ENCODE measurements at regions not wholly inside any gene's neighbourhood (a gene's known extent, or its start where the extent isn't known, plus 50 kb on each side); places are given as distances from the start of the nearest gene placed in this dataset.

DNA sequence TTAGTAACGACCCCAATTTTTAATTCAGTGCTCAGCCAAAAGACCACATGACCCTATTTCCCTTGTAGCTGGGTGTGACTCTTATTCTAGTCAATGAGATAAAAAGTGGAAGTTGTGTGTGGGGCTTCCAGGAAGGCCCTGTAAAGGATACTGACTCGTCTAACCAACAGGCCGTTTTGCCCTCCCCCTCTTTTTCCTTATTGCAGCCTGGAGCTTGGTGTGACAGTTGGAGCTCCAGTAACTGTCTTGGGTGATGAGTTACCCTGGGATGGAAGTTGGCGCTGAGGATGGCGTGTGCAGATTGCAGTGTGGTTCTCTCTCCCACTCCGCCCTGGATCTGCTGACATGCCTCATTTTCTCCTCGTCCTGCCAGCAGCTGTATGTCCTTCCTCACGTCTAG is 209.3 kb upstream of the PROK2 start:
- H3K27ac ChIP-seq: no peak overlapping the region
- ChIA-PET CTCF (no interaction called here), POLR2A (ENCODE audit: low non-redundant PET) (no interaction called here)
- TF ChIP-seq, protein P1, sequence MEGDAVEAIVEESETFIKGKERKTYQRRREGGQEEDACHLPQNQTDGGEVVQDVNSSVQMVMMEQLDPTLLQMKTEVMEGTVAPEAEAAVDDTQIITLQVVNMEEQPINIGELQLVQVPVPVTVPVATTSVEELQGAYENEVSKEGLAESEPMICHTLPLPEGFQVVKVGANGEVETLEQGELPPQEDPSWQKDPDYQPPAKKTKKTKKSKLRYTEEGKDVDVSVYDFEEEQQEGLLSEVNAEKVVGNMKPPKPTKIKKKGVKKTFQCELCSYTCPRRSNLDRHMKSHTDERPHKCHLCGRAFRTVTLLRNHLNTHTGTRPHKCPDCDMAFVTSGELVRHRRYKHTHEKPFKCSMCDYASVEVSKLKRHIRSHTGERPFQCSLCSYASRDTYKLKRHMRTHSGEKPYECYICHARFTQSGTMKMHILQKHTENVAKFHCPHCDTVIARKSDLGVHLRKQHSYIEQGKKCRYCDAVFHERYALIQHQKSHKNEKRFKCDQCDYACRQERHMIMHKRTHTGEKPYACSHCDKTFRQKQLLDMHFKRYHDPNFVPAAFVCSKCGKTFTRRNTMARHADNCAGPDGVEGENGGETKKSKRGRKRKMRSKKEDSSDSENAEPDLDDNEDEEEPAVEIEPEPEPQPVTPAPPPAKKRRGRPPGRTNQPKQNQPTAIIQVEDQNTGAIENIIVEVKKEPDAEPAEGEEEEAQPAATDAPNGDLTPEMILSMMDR (conservative IDR thresholded peaks at IDR 0.05; ENCODE audit: low read depth): no peak
- DNase-seq (ENCODE audit: low spot score): no peak

DNA sequence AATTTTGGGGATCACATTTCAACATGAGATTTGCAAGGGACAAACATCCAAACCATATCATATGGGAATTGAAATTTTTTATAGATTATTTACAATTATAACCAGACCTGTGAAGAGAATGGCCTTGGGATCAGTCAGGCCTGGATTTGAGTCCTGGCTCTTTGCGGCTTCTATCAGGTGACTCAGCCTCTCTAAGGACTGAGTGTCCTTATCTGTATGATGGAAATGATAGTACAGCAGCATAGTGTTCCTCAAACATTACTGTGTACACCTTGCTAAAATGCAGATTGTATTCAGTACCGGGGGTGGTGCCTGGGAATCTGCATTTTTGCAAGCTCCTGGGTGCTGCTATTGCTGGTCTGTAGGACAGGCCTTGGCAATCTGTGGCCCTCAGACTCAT is 206.7 kb upstream of the PROK2 start:
- ChIA-PET POLR2A (ENCODE audit: low non-redundant PET) (no interaction called here), CTCF (no interaction called here)
- DNase-seq (ENCODE audit: low spot score): no peak
- TF ChIP-seq, protein P1 (conservative IDR thresholded peaks at IDR 0.05; ENCODE audit: low read depth): no peak
- H3K27ac ChIP-seq: no peak overlapping the region

GRCh38 chr3:71991046-71991445 is 206.1 kb upstream of the PROK2 start:
- ChIA-PET POLR2A (ENCODE audit: low non-redundant PET) (no interaction called here), CTCF (interaction anchor here (0.7 kb wide), 1 partner anchor 879 kb away, joined by 4 read pairs; no protein-coding TSS in a partner anchor)
- no peak for DNase-seq (ENCODE audit: low spot score)
- TF ChIP-seq, protein P1 (conservative IDR thresholded peaks at IDR 0.05; ENCODE audit: low read depth): no peak
- H3K27ac ChIP-seq: no peak overlapping the region

DNA sequence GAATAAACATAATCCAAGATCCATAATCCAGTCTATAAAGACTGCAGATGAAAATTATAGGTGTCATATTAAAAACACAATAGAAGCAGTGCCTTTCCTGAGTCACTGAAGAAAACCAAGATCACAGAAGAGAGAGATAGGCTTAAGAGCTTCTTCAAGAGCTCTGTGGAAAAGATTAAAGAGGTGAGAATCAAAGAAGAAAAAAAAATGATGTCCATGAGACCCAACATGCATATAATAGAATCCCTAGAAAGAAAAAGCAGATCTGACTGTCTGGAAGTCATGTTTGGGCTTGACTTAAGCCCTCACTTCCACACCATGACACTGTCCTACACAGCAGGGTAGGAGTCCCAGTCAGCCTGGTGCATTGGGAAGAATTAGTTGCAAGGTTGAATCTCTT is 205.6 kb upstream of the PROK2 start:
- ChIA-PET POLR2A (ENCODE audit: low non-redundant PET) (no interaction called here), CTCF (interaction anchor here (0.6 to 0.7 kb wide), 2 partner anchors 280 to 879 kb away, joined by 3 to 4 read pairs; no protein-coding TSS in a partner anchor)

DNA sequence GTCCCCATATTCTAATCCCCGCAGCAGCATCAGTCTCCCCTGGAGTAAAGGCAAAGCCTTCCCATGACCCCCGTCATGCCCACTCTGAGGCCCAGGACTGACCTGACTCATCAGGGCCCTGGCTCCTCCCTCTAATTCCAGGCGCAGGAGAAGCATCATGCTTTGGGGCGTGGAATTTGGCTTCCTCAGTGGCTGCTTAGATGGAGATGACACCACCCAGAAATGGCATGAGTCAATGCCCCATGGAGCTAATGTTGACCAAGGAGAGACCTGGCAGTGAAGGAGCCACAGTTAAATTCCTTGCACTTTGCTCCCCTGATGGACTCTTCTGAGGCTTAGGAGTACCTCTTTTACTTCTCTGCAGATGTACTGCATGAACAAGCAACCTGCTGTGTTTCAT is 204.2 kb upstream of the PROK2 start:
- TF ChIP-seq, protein P1 (conservative IDR thresholded peaks at IDR 0.05; ENCODE audit: low read depth): no peak
- H3K27ac ChIP-seq: no peak overlapping the region
- CTCF ChIA-PET: no interaction called here
- DNase-seq (ENCODE audit: low spot score): no peak
- POLR2A ChIA-PET (ENCODE audit: low non-redundant PET): no interaction called here

More for the DNA sequence above, 205.6 kb upstream of the PROK2 start:
- no peak overlapping the region for H3K27ac ChIP-seq
- TF ChIP-seq, protein P1 (conservative IDR thresholded peaks at IDR 0.05; ENCODE audit: low read depth): no peak
- DNase-seq (ENCODE audit: low spot score): no peak

- TF ChIP-seq, protein P1 (conservative IDR thresholded peaks at IDR 0.05; ENCODE audit: low read depth): no peak
- CTCF ChIA-PET: interaction anchor here (0.9 kb wide), 1 partner anchor 35 kb away, joined by 3 read pairs; no protein-coding TSS in a partner anchor
- no peak overlapping the region for H3K27ac ChIP-seq
- DNase-seq (ENCODE audit: low spot score): no peak
- POLR2A ChIA-PET (ENCODE audit: low non-redundant PET): no interaction called here
These were observed 202.9 kb upstream of the PROK2 start for GRCh38 chr3:71987828-71988227.
